ENCODE measurements at regions not wholly inside any gene's neighbourhood (a gene's known extent, or its start where the extent isn't known, plus 50 kb on each side); places are given as distances from the start of the nearest gene placed in this dataset.

GRCh38 chr1:68644504-68644903 is 147.6 kb upstream of the DEPDC1 start:
- Histone ChIP-seq H3K27me3 (no peaks in the 10 kb centered on the region), H3K9me3 (no peaks in the 10 kb centered on the region), H3K36me3 (no peaks in the 10 kb centered on the region), H3K27ac (no peak overlapping the region), H3K4me1 (no peaks in the 10 kb centered on the region), H3K4me3 (no peak overlapping the region)
- ATAC-seq (ENCODE audit: low FRiP score in 2 of 2) (no peak), DNase-seq (no peak)
- TF ChIP-seq POLR2A (IDR thresholded peaks at IDR 0.05): no peak
- no peak for TF ChIP-seq CTCF (IDR thresholded peaks at IDR 0.05)
- no peak for TF ChIP-seq POLR2AphosphoS5 (IDR thresholded peaks at IDR 0.05)
- TF ChIP-seq EP300 (IDR thresholded peaks at IDR 0.05): no peak

GRCh38 chr1:68651115-68651514 is 154.2 kb upstream of the DEPDC1 start:
- 49 to 63% methylated on average over 1 of the region's 1 CpG for WGBS, 2 donors
- no peaks in the 10 kb centered on the region for H3K36me3 ChIP-seq
- ATAC-seq (ENCODE audit: low FRiP score in 2 of 2): no peak
- no peak for DNase-seq
- no peaks in the 10 kb centered on the region for H3K4me1 ChIP-seq
- no peak overlapping the region for H3K27ac ChIP-seq
- H3K4me3 ChIP-seq: no peak overlapping the region
- no peaks in the 10 kb centered on the region for H3K9me3 ChIP-seq
- TF ChIP-seq CTCF (IDR thresholded peaks at IDR 0.05) (no peak), POLR2A (IDR thresholded peaks at IDR 0.05) (no peak), EP300 (IDR thresholded peaks at IDR 0.05) (no peak), POLR2AphosphoS5 (IDR thresholded peaks at IDR 0.05) (no peak)
- H3K27me3 ChIP-seq: no peaks in the 10 kb centered on the region

- no peak for ATAC-seq (ENCODE audit: low FRiP score in 2 of 2)
- H3K4me3 ChIP-seq: no peak overlapping the region
- no peak for TF ChIP-seq EP300 (IDR thresholded peaks at IDR 0.05)
- TF ChIP-seq CTCF (IDR thresholded peaks at IDR 0.05): no peak
- TF ChIP-seq POLR2A (IDR thresholded peaks at IDR 0.05): no peak
- TF ChIP-seq POLR2AphosphoS5 (IDR thresholded peaks at IDR 0.05): no peak
- no peaks in the 10 kb centered on the region for H3K36me3 ChIP-seq
- no peak overlapping the region for H3K27ac ChIP-seq
- no peaks in the 10 kb centered on the region for H3K27me3 ChIP-seq
- no peak for DNase-seq
- no peaks in the 10 kb centered on the region for H3K4me1 ChIP-seq
- H3K9me3 ChIP-seq: no peaks in the 10 kb centered on the region
- WGBS, 2 donors: 81 to 84% methylated on average over 2 of the region's 2 CpGs
These were observed 157.0 kb upstream of the DEPDC1 start for GRCh38 chr1:68653882-68654281.

GRCh38 chr1:68673771-68674170 is 176.9 kb upstream of the DEPDC1 start:
- H3K27ac ChIP-seq: no peak overlapping the region
- H3K4me3 ChIP-seq: no peak overlapping the region
- ATAC-seq (ENCODE audit: low FRiP score in 2 of 2) (no peak), DNase-seq (no peak)
- H3K9me3 ChIP-seq: no peaks in the 10 kb centered on the region
- no peak for TF ChIP-seq POLR2A (IDR thresholded peaks at IDR 0.05)
- TF ChIP-seq EP300 (IDR thresholded peaks at IDR 0.05): no peak
- TF ChIP-seq POLR2AphosphoS5 (IDR thresholded peaks at IDR 0.05): no peak
- no peak for TF ChIP-seq CTCF (IDR thresholded peaks at IDR 0.05)
- no peaks in the 10 kb centered on the region for H3K36me3 ChIP-seq
- no peaks in the 10 kb centered on the region for H3K4me1 ChIP-seq
- 67 to 68% methylated on average over 4 of the region's 4 CpGs for WGBS, 2 donors
- H3K27me3 ChIP-seq: no peaks in the 10 kb centered on the region

- TF ChIP-seq EP300 (IDR thresholded peaks at IDR 0.05): no peak
- no peak for TF ChIP-seq POLR2AphosphoS5 (IDR thresholded peaks at IDR 0.05)
- TF ChIP-seq CTCF (IDR thresholded peaks at IDR 0.05): no peak
- TF ChIP-seq POLR2A (IDR thresholded peaks at IDR 0.05): no peak
- Histone ChIP-seq H3K9me3 (no peaks in the 10 kb centered on the region), H3K4me3 (no peak overlapping the region), H3K27me3 (no peaks in the 10 kb centered on the region), H3K4me1 (no peaks in the 10 kb centered on the region), H3K36me3 (no peaks in the 10 kb centered on the region), H3K27ac (no peak overlapping the region)
- ATAC-seq (ENCODE audit: low FRiP score in 2 of 2) (no peak), DNase-seq (no peak)
These were observed 178.5 kb upstream of the DEPDC1 start for GRCh38 chr1:68675336-68675735.
